ENCODE measurements at regions not wholly inside any gene's neighbourhood (a gene's known extent, or its start where the extent isn't known, plus 50 kb on each side); places are given as distances from the start of the nearest gene placed in this dataset.

GRCh38 chr7:87000344-87000743 lies 59.1 kb downstream of the ELAPOR2 start:
- Histone ChIP-seq H3K79me2 (ENCODE audit: control insufficient read depth, insufficient read depth, low read length) (no peaks in the 10 kb centered on the region), H3K27me3 (ENCODE audit: control insufficient read depth in 2 of 2, insufficient read depth in 2 of 2, low read length in 2 of 2) (no peaks in the 10 kb centered on the region), H2AFZ (ENCODE audit: low read depth, low read length) (no peak overlapping the region), H3K9ac (replicated peaks; ENCODE audit: extremely low read depth, insufficient read depth, low read length) (no peak overlapping the region), H3K27ac (ENCODE audit: insufficient read depth, low read depth, low read length) (no peak overlapping the region), H3K9me1 (replicated peaks; ENCODE audit: control insufficient read depth, extremely low read depth, insufficient read depth, low read length) (no peaks in the 10 kb centered on the region), H3K4me2 (ENCODE audit: insufficient read depth, low read length) (no peak overlapping the region), H4K20me1 (replicated peaks; ENCODE audit: control insufficient read depth, extremely low read depth, insufficient read depth, low read length) (peaks cover 3% of the 10 kb centered on the region), H3K9me3 (replicated peaks; ENCODE audit: control insufficient read depth, insufficient read depth, low read length) (no peaks in the 10 kb centered on the region), H3K4me3 (replicated peaks in 1 of 3; ENCODE audit: insufficient read depth in 1 of 3, low read depth in 1 of 3, low read length in 3 of 3) (no peak overlapping the region), H3K36me3 (ENCODE audit: control insufficient read depth in 2 of 2, extremely low read depth in 1 of 2, insufficient read depth in 2 of 2, low read length in 2 of 2) (no peaks in the 10 kb centered on the region), H3K4me1 (ENCODE audit: control insufficient read depth, extremely low read depth, insufficient read depth, low read length) (peaks cover 12% of the 10 kb centered on the region)
- dilution Hi-C loops (cut with MboI; ENCODE audit: extremely low pct_ligation_motif_present, low sequenced_read_pairs) (no loop called here), intact Hi-C loops (cut with micrococcal nuclease) (no loop called here)
- TF ChIP-seq POLR2AphosphoS5 (IDR thresholded peaks at IDR 0.05; ENCODE audit: insufficient read depth, low read depth, low read length): no peak
- TF ChIP-seq EZH2 (IDR thresholded peaks at IDR 0.05; ENCODE audit: borderline replicate concordance, low read depth, low read length, severe bottlenecking): no peak
- TF ChIP-seq MYC (IDR thresholded peaks at IDR 0.05; ENCODE audit: low read depth, low read length): no peak
- DNase-seq (ENCODE audit: low read depth, low spot score): no peak
- no TSS peak for BruUV-seq (replicated peaks)
- ChIA-PET POLR2A (no interaction called here), CTCF (interaction anchor here (0.8 to 2.1 kb wide), 6 partner anchors 9 to 148 kb away, joined by 3 to 9 read pairs (median 4); no protein-coding TSS in a partner anchor)
- no peak for FAIRE-seq

DNA sequence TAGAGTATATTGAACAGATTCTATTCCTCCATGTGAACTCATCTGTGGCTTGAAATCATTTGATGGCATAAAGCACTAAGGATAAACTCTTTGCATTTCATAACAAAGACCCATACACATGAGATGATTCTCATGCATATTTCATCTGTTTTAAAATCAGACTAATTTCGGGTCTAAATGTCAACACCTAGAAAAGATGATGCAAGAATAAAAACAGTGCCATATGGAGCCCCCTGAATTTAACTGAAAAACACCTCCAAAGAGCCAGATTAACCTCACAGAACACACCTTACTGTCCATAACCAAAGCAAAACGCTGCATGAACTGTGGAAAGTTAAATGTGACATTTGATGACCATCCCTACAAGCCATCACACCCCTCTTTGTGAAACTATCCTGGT lies 59.7 kb downstream of the ELAPOR2 start:
- CTCF ChIA-PET: interaction anchor here (2.1 kb wide), 1 partner anchor 8 kb away, joined by 9 read pairs; no protein-coding TSS in a partner anchor

More for the DNA sequence above, 59.7 kb downstream of the ELAPOR2 start:
- Histone ChIP-seq H3K9me1 (replicated peaks; ENCODE audit: control insufficient read depth, extremely low read depth, insufficient read depth, low read length) (no peaks in the 10 kb centered on the region), H2AFZ (ENCODE audit: low read depth, low read length) (no peak overlapping the region), H4K20me1 (replicated peaks; ENCODE audit: control insufficient read depth, extremely low read depth, insufficient read depth, low read length) (peaks cover 3% of the 10 kb centered on the region), H3K27me3 (ENCODE audit: control insufficient read depth in 2 of 2, insufficient read depth in 2 of 2, low read length in 2 of 2) (no peaks in the 10 kb centered on the region), H3K79me2 (ENCODE audit: control insufficient read depth, insufficient read depth, low read length) (no peaks in the 10 kb centered on the region), H3K27ac (ENCODE audit: insufficient read depth, low read depth, low read length) (no peak overlapping the region), H3K36me3 (ENCODE audit: control insufficient read depth in 2 of 2, extremely low read depth in 1 of 2, insufficient read depth in 2 of 2, low read length in 2 of 2) (no peaks in the 10 kb centered on the region), H3K9me3 (replicated peaks; ENCODE audit: control insufficient read depth, insufficient read depth, low read length) (no peaks in the 10 kb centered on the region), H3K4me1 (ENCODE audit: control insufficient read depth, extremely low read depth, insufficient read depth, low read length) (peaks cover 12% of the 10 kb centered on the region), H3K4me2 (ENCODE audit: insufficient read depth, low read length) (no peak overlapping the region), H3K9ac (replicated peaks; ENCODE audit: extremely low read depth, insufficient read depth, low read length) (no peak overlapping the region), H3K4me3 (replicated peaks in 1 of 3; ENCODE audit: insufficient read depth in 1 of 3, low read depth in 1 of 3, low read length in 3 of 3) (no peak overlapping the region)
- dilution Hi-C loops (cut with MboI; ENCODE audit: extremely low pct_ligation_motif_present, low sequenced_read_pairs) (no loop called here), intact Hi-C loops (cut with micrococcal nuclease) (no loop called here)
- DNase-seq (ENCODE audit: low read depth, low spot score) (no peak), FAIRE-seq (no peak)
- POLR2A ChIA-PET: no interaction called here
- no TSS peak for BruUV-seq (replicated peaks)
- TF ChIP-seq POLR2A (IDR thresholded peaks at IDR 0.05; ENCODE audit: low read depth, low read length): no peak

Data from endothelial cell of umbilical vein (primary cell).